Retinal pigment epithelial cell (primary cell): ENCODE measurements at regions not wholly inside any gene's neighbourhood (a gene's known extent, or its start where the extent isn't known, plus 50 kb on each side); places are given as distances from the start of the nearest gene placed in this dataset.
"Not testable (repeated sequence)": the region's sequence is repeated elsewhere in the genome, so short reads cannot be mapped to it uniquely, and the experiment has no call there.

Experiments used
- DNase-seq: peaks from one replicate; pipeline ENCODE4 v3.0.0-alpha.2; 2010; ENCODE audit warnings: low read depth
- H3K4me3 ChIP-seq: 2 replicates; pipeline ENCODE4 v1.5.1; 2011; ENCODE audit warnings: mild to moderate bottlenecking, low read length, control low read depth, moderate library complexity
- TF ChIP-seq, protein P1 (sequence below): conservative IDR thresholded peaks from 2 replicates; pipeline ENCODE4 v1.5.1; 2011; ENCODE audit warnings: low read depth, low read length, control low read depth, inconsistent platforms

DNA sequence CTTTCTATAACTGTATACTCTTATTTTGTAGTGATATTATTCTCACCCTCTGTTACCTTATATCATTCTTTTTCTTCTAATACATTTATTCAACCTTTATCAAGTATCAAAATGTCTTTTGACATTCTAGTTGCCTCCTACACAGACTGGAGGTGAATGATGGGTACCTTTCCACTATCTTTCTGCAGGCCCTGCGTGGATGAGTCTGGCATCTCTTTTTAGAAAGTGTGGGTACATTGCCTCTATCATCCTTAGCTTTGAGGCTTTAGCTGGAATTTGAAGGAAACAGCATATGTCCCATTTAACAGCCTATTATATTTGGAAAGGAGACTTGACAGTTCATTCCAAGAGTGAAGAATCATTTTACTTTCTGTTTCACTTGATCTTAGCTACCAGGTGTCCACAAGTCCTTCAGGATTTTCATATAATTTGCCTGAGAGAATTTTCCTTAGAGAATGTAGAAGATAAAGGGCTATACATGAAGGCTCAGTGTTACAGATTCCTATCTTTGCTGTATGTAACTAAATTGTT is 192.0 kb downstream of the CWF19L2 start:
- no peak for DNase-seq
- TF ChIP-seq, protein P1, sequence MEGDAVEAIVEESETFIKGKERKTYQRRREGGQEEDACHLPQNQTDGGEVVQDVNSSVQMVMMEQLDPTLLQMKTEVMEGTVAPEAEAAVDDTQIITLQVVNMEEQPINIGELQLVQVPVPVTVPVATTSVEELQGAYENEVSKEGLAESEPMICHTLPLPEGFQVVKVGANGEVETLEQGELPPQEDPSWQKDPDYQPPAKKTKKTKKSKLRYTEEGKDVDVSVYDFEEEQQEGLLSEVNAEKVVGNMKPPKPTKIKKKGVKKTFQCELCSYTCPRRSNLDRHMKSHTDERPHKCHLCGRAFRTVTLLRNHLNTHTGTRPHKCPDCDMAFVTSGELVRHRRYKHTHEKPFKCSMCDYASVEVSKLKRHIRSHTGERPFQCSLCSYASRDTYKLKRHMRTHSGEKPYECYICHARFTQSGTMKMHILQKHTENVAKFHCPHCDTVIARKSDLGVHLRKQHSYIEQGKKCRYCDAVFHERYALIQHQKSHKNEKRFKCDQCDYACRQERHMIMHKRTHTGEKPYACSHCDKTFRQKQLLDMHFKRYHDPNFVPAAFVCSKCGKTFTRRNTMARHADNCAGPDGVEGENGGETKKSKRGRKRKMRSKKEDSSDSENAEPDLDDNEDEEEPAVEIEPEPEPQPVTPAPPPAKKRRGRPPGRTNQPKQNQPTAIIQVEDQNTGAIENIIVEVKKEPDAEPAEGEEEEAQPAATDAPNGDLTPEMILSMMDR, result no peak
- no peak overlapping the region for H3K4me3 ChIP-seq

GRCh38 chr11:107263844-107264563 is 193.6 kb downstream of the CWF19L2 start:
- no peak for DNase-seq
- TF ChIP-seq, protein P1, result no peak
- no peak overlapping the region for H3K4me3 ChIP-seq

GRCh38 chr11:107259811-107260221 is 197.8 kb downstream of the CWF19L2 start:
- TF ChIP-seq, protein P1, result no peak
- no peak overlapping the region for H3K4me3 ChIP-seq
- no peak for DNase-seq

DNA sequence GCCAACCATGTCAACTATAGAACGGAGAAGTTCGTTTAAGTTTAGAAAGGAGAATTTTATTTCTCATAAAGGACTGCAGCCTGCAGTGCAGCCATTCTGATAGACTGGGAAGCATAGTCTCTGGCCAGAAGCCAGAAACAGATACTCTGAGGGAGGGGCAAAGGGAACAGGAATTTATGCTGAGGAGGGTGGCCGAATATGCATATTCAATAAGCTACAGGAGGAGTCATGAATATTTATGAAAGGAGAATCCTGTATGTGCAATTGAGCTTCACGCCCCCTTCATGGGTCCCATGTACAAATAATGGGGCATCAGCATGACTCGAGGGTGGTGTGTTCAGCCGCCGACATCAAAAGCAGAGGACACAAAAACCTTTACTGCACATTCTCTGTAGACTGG is 199.9 kb downstream of the CWF19L2 start:
- no peak overlapping the region for H3K4me3 ChIP-seq
- DNase-seq, result no peak
- TF ChIP-seq, protein P1, result no peak

DNA sequence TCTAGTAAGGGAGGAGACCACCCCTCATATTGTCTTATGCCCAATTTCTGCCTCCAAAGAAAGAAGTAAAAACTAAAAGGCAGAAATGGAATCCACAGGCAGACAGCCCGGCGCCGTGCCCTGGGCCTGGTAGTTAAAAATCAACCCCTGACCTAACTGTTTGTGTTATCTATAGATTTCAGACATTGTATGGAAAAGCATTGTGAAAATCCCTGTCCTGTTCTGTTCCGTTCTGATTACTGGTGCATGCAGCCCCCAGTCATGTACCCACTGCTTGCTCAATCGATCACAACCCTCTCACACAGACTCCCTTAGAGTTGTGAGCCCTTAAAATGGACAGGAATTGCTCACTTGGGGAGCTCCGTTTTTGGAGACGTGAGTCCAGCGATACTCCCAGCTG is 204.0 kb downstream of the CWF19L2 start:
- H3K4me3 ChIP-seq, DNase-seq: not testable (repeated sequence)

- TF ChIP-seq, protein P1, result no peak
- no peak for DNase-seq
- H3K4me3 ChIP-seq, result no peak overlapping the region
Measured at GRCh38 chr11:107252429-107253161, 205.0 kb downstream of the CWF19L2 start.

- TF ChIP-seq, protein P1, result no peak
- DNase-seq, result no peak
- H3K4me3 ChIP-seq, result no peak overlapping the region
Measured at GRCh38 chr11:107251298-107251697, 206.3 kb downstream of the CWF19L2 start.
